Peyer's patch (tissue), 4 donors: ENCODE measurements at regions not wholly inside any gene's neighbourhood (a gene's known extent, or its start where the extent isn't known, plus 50 kb on each side); places are given as distances from the start of the nearest gene placed in this dataset.
"Not testable (repeated sequence)": the region's sequence is repeated elsewhere in the genome, so short reads cannot be mapped to it uniquely, and the experiment has no call there.

Experiments
- CTCF ChIP-seq, 6 experiments: fragments of 450-650 bp in 4 of 6; fragments of 200-600 bp in 2 of 6; sonication (generic) in 1 of 6; IDR thresholded peaks; one replicate each; pipeline ENCODE4 v1.5.1; 2017 to 2019; ENCODE audit warnings: antibody characterized with exemption in 6 of 6, mild to moderate bottlenecking in 3 of 6, moderate library complexity in 1 of 6
- POLR2A ChIP-seq, 2 donors: fragments of 450-650 bp; IDR thresholded peaks; one replicate each; pipeline ENCODE4 v1.5.1; 2017; ENCODE audit warnings: antibody characterized with exemption in 2 of 2, mild to moderate bottlenecking in 2 of 2, moderate library complexity in 2 of 2

- not testable (repeated sequence) for TF ChIP-seq POLR2A, CTCF (IDR thresholded peaks at IDR 0.05)
Measured at GRCh38 chr20:51927970-51928369, 125.6 kb upstream of the SALL4 start.
